GM23338 (cell line): ENCODE measurements at regions not wholly inside any gene's neighbourhood (a gene's known extent, or its start where the extent isn't known, plus 50 kb on each side); places are given as distances from the start of the nearest gene placed in this dataset.

ENCODE experiments used
- CREB1 ChIP-seq: fragments of 250-450 bp; sonication (Bioruptor Pico); IDR thresholded peaks from 2 replicates; pipeline ENCODE4 v1.5.0; 2020; ENCODE audit warnings: low read depth, mild to moderate bottlenecking, moderate library complexity
- CTCF ChIP-seq, 2 experiments: fragments of 200-600 bp in 1 of 2; sonication (generic) in 1 of 2; conservative IDR thresholded peaks; 2 replicates each; pipeline versions ENCODE4 v1.5.1 to v1.6.1; 2016 to 2017; ENCODE audit warnings: antibody characterized with exemption in 2 of 2, low read depth in 2 of 2, mild to moderate bottlenecking in 2 of 2, moderate library complexity in 1 of 2
- EZH2 ChIP-seq: fragments of 200-600 bp; sonication (generic); IDR thresholded peaks from one replicate; pipeline ENCODE4 v1.8.0; 2017; ENCODE audit warnings: antibody characterized with exemption, mild to moderate bottlenecking, low read depth; ENCODE audit not compliant: unreplicated experiment
- EZH2phosphoT487 ChIP-seq: fragments of 200-600 bp; sonication (generic); IDR thresholded peaks from one replicate; pipeline ENCODE4 v1.8.1; 2018; ENCODE audit warnings: antibody characterized with exemption; ENCODE audit not compliant: unreplicated experiment
- JUNB ChIP-seq: IDR thresholded peaks from one replicate; pipeline ENCODE4 v1.6.1; 2016; ENCODE audit warnings: antibody characterized with exemption; ENCODE audit not compliant: unreplicated experiment
- NANOG ChIP-seq: IDR thresholded peaks from 2 replicates; pipeline ENCODE4 v1.6.1; 2016; ENCODE audit warnings: antibody characterized with exemption, borderline replicate concordance
- POLR2AphosphoS5 ChIP-seq: IDR thresholded peaks from 2 replicates; pipeline ENCODE4 v1.6.1; 2016; ENCODE audit warnings: antibody characterized with exemption, low read depth
- REST ChIP-seq: IDR thresholded peaks from one replicate; pipeline ENCODE4 v1.6.1; 2018; ENCODE audit warnings: antibody characterized with exemption; ENCODE audit not compliant: unreplicated experiment
- STAT1 ChIP-seq: IDR thresholded peaks from one replicate; pipeline ENCODE4 v1.6.1; 2016; ENCODE audit warnings: antibody characterized with exemption; ENCODE audit not compliant: unreplicated experiment
- ZNF114 ChIP-seq: fragments of 250-450 bp; sonication (Bioruptor Pico); IDR thresholded peaks from 2 replicates; pipeline ENCODE4 v1.5.0; 2020; ENCODE audit warnings: mild to moderate bottlenecking, moderate library complexity
- ZNF331 ChIP-seq: fragments of 250-450 bp; sonication (Bioruptor Pico); IDR thresholded peaks from 2 replicates; pipeline ENCODE4 v1.5.0; 2020; ENCODE audit warnings: low read depth, mild to moderate bottlenecking, moderate library complexity
- TF ChIP-seq, protein P1 (sequence below): IDR thresholded peaks from 2 replicates; pipeline ENCODE4 v1.6.1; 2016; ENCODE audit warnings: antibody characterized with exemption
- TF ChIP-seq, protein P2 (sequence below): fragments of 250-450 bp; sonication (Bioruptor Pico); IDR thresholded peaks from 2 replicates; pipeline ENCODE4 v1.5.0; 2020; ENCODE audit warnings: mild to moderate bottlenecking, moderate library complexity

GRCh38 chr4:124887739-124888138, 175.2 kb upstream of the ANKRD50 start:
- TF ChIP-seq REST (no peak), CTCF (conservative IDR thresholded peaks at IDR 0.05; ENCODE audit: low read depth in 2 of 2) (no peak), EZH2 (no peak), ZNF331 (CRISPR knock-in tag) (no peak), POLR2AphosphoS5 (no peak), EZH2phosphoT487 (no peak), JUNB (no peak), NANOG (no peak), CREB1 (CRISPR knock-in tag) (no peak), ZNF114 (CRISPR knock-in tag) (no peak), STAT1 (no peak)
- TF ChIP-seq, protein P1, sequence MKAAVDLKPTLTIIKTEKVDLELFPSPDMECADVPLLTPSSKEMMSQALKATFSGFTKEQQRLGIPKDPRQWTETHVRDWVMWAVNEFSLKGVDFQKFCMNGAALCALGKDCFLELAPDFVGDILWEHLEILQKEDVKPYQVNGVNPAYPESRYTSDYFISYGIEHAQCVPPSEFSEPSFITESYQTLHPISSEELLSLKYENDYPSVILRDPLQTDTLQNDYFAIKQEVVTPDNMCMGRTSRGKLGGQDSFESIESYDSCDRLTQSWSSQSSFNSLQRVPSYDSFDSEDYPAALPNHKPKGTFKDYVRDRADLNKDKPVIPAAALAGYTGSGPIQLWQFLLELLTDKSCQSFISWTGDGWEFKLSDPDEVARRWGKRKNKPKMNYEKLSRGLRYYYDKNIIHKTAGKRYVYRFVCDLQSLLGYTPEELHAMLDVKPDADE = no peak
- TF ChIP-seq, protein P2, sequence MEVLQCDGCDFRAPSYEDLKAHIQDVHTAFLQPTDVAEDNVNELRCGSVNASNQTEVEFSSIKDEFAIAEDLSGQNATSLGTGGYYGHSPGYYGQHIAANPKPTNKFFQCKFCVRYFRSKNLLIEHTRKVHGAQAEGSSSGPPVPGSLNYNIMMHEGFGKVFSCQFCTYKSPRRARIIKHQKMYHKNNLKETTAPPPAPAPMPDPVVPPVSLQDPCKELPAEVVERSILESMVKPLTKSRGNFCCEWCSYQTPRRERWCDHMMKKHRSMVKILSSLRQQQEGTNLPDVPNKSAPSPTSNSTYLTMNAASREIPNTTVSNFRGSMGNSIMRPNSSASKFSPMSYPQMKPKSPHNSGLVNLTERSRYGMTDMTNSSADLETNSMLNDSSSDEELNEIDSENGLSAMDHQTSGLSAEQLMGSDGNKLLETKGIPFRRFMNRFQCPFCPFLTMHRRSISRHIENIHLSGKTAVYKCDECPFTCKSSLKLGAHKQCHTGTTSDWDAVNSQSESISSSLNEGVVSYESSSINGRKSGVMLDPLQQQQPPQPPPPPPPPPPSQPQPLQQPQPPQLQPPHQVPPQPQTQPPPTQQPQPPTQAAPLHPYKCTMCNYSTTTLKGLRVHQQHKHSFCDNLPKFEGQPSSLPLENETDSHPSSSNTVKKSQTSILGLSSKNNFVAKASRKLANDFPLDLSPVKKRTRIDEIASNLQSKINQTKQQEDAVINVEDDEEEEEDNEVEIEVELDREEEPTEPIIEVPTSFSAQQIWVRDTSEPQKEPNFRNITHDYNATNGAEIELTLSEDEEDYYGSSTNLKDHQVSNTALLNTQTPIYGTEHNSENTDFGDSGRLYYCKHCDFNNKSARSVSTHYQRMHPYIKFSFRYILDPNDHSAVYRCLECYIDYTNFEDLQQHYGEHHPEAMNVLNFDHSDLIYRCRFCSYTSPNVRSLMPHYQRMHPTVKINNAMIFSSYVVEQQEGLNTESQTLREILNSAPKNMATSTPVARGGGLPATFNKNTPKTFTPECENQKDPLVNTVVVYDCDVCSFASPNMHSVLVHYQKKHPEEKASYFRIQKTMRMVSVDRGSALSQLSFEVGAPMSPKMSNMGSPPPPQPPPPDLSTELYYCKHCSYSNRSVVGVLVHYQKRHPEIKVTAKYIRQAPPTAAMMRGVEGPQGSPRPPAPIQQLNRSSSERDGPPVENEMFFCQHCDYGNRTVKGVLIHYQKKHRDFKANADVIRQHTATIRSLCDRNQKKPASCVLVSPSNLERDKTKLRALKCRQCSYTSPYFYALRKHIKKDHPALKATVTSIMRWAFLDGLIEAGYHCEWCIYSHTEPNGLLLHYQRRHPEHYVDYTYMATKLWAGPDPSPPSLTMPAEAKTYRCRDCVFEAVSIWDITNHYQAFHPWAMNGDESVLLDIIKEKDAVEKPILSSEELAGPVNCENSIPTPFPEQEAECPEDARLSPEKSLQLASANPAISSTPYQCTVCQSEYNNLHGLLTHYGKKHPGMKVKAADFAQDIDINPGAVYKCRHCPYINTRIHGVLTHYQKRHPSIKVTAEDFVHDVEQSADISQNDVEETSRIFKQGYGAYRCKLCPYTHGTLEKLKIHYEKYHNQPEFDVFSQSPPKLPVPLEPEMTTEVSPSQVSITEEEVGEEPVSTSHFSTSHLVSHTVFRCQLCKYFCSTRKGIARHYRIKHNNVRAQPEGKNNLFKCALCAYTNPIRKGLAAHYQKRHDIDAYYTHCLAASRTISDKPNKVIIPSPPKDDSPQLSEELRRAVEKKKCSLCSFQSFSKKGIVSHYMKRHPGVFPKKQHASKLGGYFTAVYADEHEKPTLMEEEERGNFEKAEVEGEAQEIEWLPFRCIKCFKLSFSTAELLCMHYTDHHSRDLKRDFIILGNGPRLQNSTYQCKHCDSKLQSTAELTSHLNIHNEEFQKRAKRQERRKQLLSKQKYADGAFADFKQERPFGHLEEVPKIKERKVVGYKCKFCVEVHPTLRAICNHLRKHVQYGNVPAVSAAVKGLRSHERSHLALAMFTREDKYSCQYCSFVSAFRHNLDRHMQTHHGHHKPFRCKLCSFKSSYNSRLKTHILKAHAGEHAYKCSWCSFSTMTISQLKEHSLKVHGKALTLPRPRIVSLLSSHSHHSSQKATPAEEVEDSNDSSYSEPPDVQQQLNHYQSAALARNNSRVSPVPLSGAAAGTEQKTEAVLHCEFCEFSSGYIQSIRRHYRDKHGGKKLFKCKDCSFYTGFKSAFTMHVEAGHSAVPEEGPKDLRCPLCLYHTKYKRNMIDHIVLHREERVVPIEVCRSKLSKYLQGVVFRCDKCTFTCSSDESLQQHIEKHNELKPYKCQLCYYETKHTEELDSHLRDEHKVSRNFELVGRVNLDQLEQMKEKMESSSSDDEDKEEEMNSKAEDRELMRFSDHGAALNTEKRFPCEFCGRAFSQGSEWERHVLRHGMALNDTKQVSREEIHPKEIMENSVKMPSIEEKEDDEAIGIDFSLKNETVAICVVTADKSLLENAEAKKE (CRISPR knock-in tag) = no peak
